KMS-11 (cell line): ENCODE measurements at regions not wholly inside any gene's neighbourhood (a gene's known extent, or its start where the extent isn't known, plus 50 kb on each side); places are given as distances from the start of the nearest gene placed in this dataset.

Experiments used
- H2AFZ ChIP-seq: fragments of 200-600 bp; sonication (generic); 2 replicates; pipeline ENCODE4 v1.6.1; 2016; ENCODE audit warnings: antibody characterized with exemption, mixed run types, low read depth
- H3K27ac ChIP-seq: fragments of 200-600 bp; sonication (generic); 2 replicates; pipeline ENCODE4 v1.6.1; 2016; ENCODE audit warnings: mild to moderate bottlenecking, mixed run types
- H3K27me3 ChIP-seq: fragments of 200-600 bp; sonication (generic); 2 replicates; pipeline ENCODE4 v1.6.1; 2017; ENCODE audit warnings: mild to moderate bottlenecking, low read depth, mixed run types, moderate library complexity; ENCODE audit not compliant: insufficient read depth
- H3K36me3 ChIP-seq: fragments of 200-600 bp; sonication (generic); 2 replicates; pipeline ENCODE4 v1.6.1; 2017; ENCODE audit warnings: mild to moderate bottlenecking, mixed run types; ENCODE audit not compliant: insufficient read depth
- H3K4me1 ChIP-seq: fragments of 200-600 bp; sonication (generic); 2 replicates; pipeline ENCODE4 v1.6.1; 2016; ENCODE audit warnings: mild to moderate bottlenecking, low read depth, mixed run types; ENCODE audit not compliant: poor library complexity, severe bottlenecking
- H3K4me2 ChIP-seq: fragments of 200-600 bp; sonication (generic); 2 replicates; pipeline ENCODE4 v1.7.0; 2016; ENCODE audit warnings: mild to moderate bottlenecking, mixed run types
- H3K4me3 ChIP-seq: fragments of 200-600 bp; sonication (generic); IDR thresholded peaks from 2 replicates; pipeline ENCODE4 v1.6.1; 2017; ENCODE audit warnings: low read depth, low read length, mixed read lengths; ENCODE audit not compliant: insufficient read depth
- H3K79me2 ChIP-seq: fragments of 200-600 bp; sonication (generic); 2 replicates; pipeline ENCODE4 v1.6.1; 2016; ENCODE audit warnings: low read depth, mixed run types; ENCODE audit not compliant: insufficient read depth
- H3K9ac ChIP-seq: fragments of 200-600 bp; sonication (generic); 2 replicates; pipeline ENCODE4 v1.6.1; 2016; ENCODE audit warnings: mild to moderate bottlenecking, mixed run types
- H4K20me1 ChIP-seq: fragments of 200-600 bp; sonication (generic); 2 replicates; pipeline ENCODE4 v1.6.1; 2016; ENCODE audit warnings: mild to moderate bottlenecking, mixed run types; ENCODE audit not compliant: insufficient read depth
- CTCF ChIP-seq: fragments of 200-600 bp; sonication (generic); conservative IDR thresholded peaks from 2 replicates; pipeline ENCODE4 v1.6.1; 2017; ENCODE audit warnings: low read depth, mild to moderate bottlenecking, antibody characterized with exemption, low read length, moderate library complexity, mixed read lengths

GRCh38 chr13:90547272-90547790 lies 800.2 kb upstream of the MIR17HG start:
- Histone ChIP-seq H3K27ac (no peak overlapping the region), H3K4me2 (no peak overlapping the region), H3K27me3 (no peaks in the 10 kb centered on the region), H3K36me3 (no peaks in the 10 kb centered on the region), H3K79me2 (no peaks in the 10 kb centered on the region), H3K4me1 (no peaks in the 10 kb centered on the region), H2AFZ (no peak overlapping the region), H3K4me3 (no peak overlapping the region), H3K9ac (no peak overlapping the region), H4K20me1 (no peaks in the 10 kb centered on the region)
- TF ChIP-seq CTCF = no peak

- Histone ChIP-seq H3K79me2 (no peaks in the 10 kb centered on the region), H3K9ac (no peak overlapping the region), H4K20me1 (no peaks in the 10 kb centered on the region), H3K27me3 (no peaks in the 10 kb centered on the region), H3K4me3 (no peak overlapping the region), H3K4me2 (no peak overlapping the region), H3K27ac (no peak overlapping the region), H3K36me3 (no peaks in the 10 kb centered on the region), H3K4me1 (no peaks in the 10 kb centered on the region), H2AFZ (no peak overlapping the region)
- TF ChIP-seq CTCF = no peak
Measured at GRCh38 chr13:90551253-90551652, 796.2 kb upstream of the MIR17HG start.

- no peaks in the 10 kb centered on the region for H3K79me2 ChIP-seq
- no peak overlapping the region for H3K27ac ChIP-seq
- no peaks in the 10 kb centered on the region for H3K27me3 ChIP-seq
- H3K4me1 ChIP-seq = no peaks in the 10 kb centered on the region
- H2AFZ ChIP-seq = no peak overlapping the region
- no peak for TF ChIP-seq CTCF
- H3K9ac ChIP-seq = no peak overlapping the region
- no peak overlapping the region for H3K4me3 ChIP-seq
- no peaks in the 10 kb centered on the region for H3K36me3 ChIP-seq
- H3K4me2 ChIP-seq = no peak overlapping the region
- H4K20me1 ChIP-seq = no peaks in the 10 kb centered on the region
Measured at GRCh38 chr13:90552702-90553101, 794.8 kb upstream of the MIR17HG start.

GRCh38 chr13:90553159-90553558 lies 794.3 kb upstream of the MIR17HG start:
- no peaks in the 10 kb centered on the region for H3K4me1 ChIP-seq
- H3K4me2 ChIP-seq = no peak overlapping the region
- H4K20me1 ChIP-seq = no peaks in the 10 kb centered on the region
- H3K79me2 ChIP-seq = no peaks in the 10 kb centered on the region
- H3K36me3 ChIP-seq = no peaks in the 10 kb centered on the region
- no peak overlapping the region for H3K9ac ChIP-seq
- no peaks in the 10 kb centered on the region for H3K27me3 ChIP-seq
- no peak overlapping the region for H3K4me3 ChIP-seq
- H2AFZ ChIP-seq = no peak overlapping the region
- TF ChIP-seq CTCF = no peak
- no peak overlapping the region for H3K27ac ChIP-seq
